ENCODE measurements at regions not wholly inside any gene's neighbourhood (a gene's known extent, or its start where the extent isn't known, plus 50 kb on each side); places are given as distances from the start of the nearest gene placed in this dataset.

GRCh38 chr18:49694402-49694801 is 118.9 kb downstream of the ACAA2 start:
- H3K4me3 ChIP-seq (replicated peaks in 1 of 3; ENCODE audit: insufficient read depth in 1 of 3, low read depth in 1 of 3, low read length in 3 of 3): no peak overlapping the region
- DNase-seq (ENCODE audit: low read depth, low spot score): no peak
- intact Hi-C loops (cut with micrococcal nuclease) (no loop called here), dilution Hi-C loops (cut with MboI; ENCODE audit: extremely low pct_ligation_motif_present, low sequenced_read_pairs) (no loop called here)
- H3K4me2 ChIP-seq (ENCODE audit: insufficient read depth, low read length): no peak overlapping the region
- no peak overlapping the region for H2AFZ ChIP-seq (ENCODE audit: low read depth, low read length)
- TF ChIP-seq CTCF (IDR thresholded peaks at IDR 0.05; ENCODE audit: extremely low read depth in 1 of 2, insufficient read depth in 1 of 2, low read depth in 1 of 2, low read length in 2 of 2) (no peak), POLR2AphosphoS5 (IDR thresholded peaks at IDR 0.05; ENCODE audit: insufficient read depth, low read depth, low read length) (no peak), FOS (IDR thresholded peaks at IDR 0.05; ENCODE audit: borderline replicate concordance, insufficient read depth, low read length) (no peak), GATA2 (IDR thresholded peaks at IDR 0.05; ENCODE audit: insufficient read depth, insufficient read length, low read depth, low read length) (no peak), POLR2A (IDR thresholded peaks at IDR 0.05; ENCODE audit: low read depth, low read length) (no peak), MYC (IDR thresholded peaks at IDR 0.05; ENCODE audit: low read depth, low read length) (no peak), EZH2 (IDR thresholded peaks at IDR 0.05; ENCODE audit: borderline replicate concordance, low read depth, low read length, severe bottlenecking) (no peak), JUN (IDR thresholded peaks at IDR 0.05; ENCODE audit: borderline replicate concordance, insufficient read depth, insufficient read length, low read depth) (no peak)
- TF ChIP-seq, protein P1, sequence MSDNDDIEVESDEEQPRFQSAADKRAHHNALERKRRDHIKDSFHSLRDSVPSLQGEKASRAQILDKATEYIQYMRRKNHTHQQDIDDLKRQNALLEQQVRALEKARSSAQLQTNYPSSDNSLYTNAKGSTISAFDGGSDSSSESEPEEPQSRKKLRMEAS (IDR thresholded peaks at IDR 0.05; ENCODE audit: insufficient read depth, insufficient read length): no peak
- H3K9me1 ChIP-seq (replicated peaks; ENCODE audit: control insufficient read depth, extremely low read depth, insufficient read depth, low read length): no peaks in the 10 kb centered on the region
- H3K36me3 ChIP-seq (ENCODE audit: control insufficient read depth in 2 of 2, extremely low read depth in 1 of 2, insufficient read depth in 2 of 2, low read length in 2 of 2): no peaks in the 10 kb centered on the region
- no peaks in the 10 kb centered on the region for H4K20me1 ChIP-seq (replicated peaks; ENCODE audit: control insufficient read depth, extremely low read depth, insufficient read depth, low read length)
- no peak for FAIRE-seq
- H3K9ac ChIP-seq (replicated peaks; ENCODE audit: extremely low read depth, insufficient read depth, low read length): no peak overlapping the region
- H3K27ac ChIP-seq (ENCODE audit: insufficient read depth, low read depth, low read length): no peak overlapping the region
- CTCF ChIA-PET: no interaction called here
- POLR2A ChIA-PET: no interaction called here
- H3K79me2 ChIP-seq (ENCODE audit: control insufficient read depth, insufficient read depth, low read length): no peaks in the 10 kb centered on the region
- H3K4me1 ChIP-seq (ENCODE audit: control insufficient read depth, extremely low read depth, insufficient read depth, low read length): peaks cover 33% of the 10 kb centered on the region
- no TSS peak for BruUV-seq (replicated peaks)
- H3K27me3 ChIP-seq (ENCODE audit: control insufficient read depth in 2 of 2, insufficient read depth in 2 of 2, low read length in 2 of 2): no peaks in the 10 kb centered on the region
- no peaks in the 10 kb centered on the region for H3K9me3 ChIP-seq (replicated peaks; ENCODE audit: control insufficient read depth, insufficient read depth, low read length)
